Stimulated activated naive CD4-positive, alpha-beta T cell treated with Interleukin-2 at 50 U/mL for 16 hours (primary cell): ENCODE measurements at regions not wholly inside any gene's neighbourhood (a gene's known extent, or its start where the extent isn't known, plus 50 kb on each side); places are given as distances from the start of the nearest gene placed in this dataset.
"Not testable (repeated sequence)": the region's sequence is repeated elsewhere in the genome, so short reads cannot be mapped to it uniquely, and the experiment has no call there.

Experiments
- DNase-seq: peaks from one replicate; lab custom pipeline; 2025; lab: John Stamatoyannopoulos, UW

GRCh38 chr13:76014406-76015318 lies 378.5 kb downstream of the LMO7 start:
- DNase-seq: no peak

- no peak for DNase-seq
These were observed 376.1 kb downstream of the LMO7 start for GRCh38 chr13:76012091-76012721.

- no peak for DNase-seq
These were observed 373.2 kb downstream of the LMO7 start for GRCh38 chr13:76009267-76009890.

GRCh38 chr13:76004416-76004815 lies 368.3 kb downstream of the LMO7 start:
- no peak for DNase-seq

GRCh38 chr13:76000131-76000530 lies 364.0 kb downstream of the LMO7 start:
- no peak for DNase-seq

- no peak for DNase-seq
These were observed 360.5 kb downstream of the LMO7 start for GRCh38 chr13:75996582-75996981.

- DNase-seq: no peak
These were observed 359.8 kb downstream of the LMO7 start for GRCh38 chr13:75995966-75996365.

- no peak for DNase-seq
These were observed 357.7 kb downstream of the LMO7 start for GRCh38 chr13:75993823-75994222.

GRCh38 chr13:75993241-75993640 lies 357.1 kb downstream of the LMO7 start:
- DNase-seq: no peak

- no peak for DNase-seq
These were observed 350.7 kb downstream of the LMO7 start for GRCh38 chr13:75986818-75987217.

- no peak for DNase-seq
These were observed 349.0 kb downstream of the LMO7 start for GRCh38 chr13:75985132-75985531.

- DNase-seq: no peak
These were observed 342.7 kb downstream of the LMO7 start for GRCh38 chr13:75978818-75979217.

GRCh38 chr13:75968103-75968838 lies 332.1 kb downstream of the LMO7 start:
- DNase-seq: no peak

- DNase-seq: no peak
These were observed 327.2 kb downstream of the LMO7 start for GRCh38 chr13:75963302-75963701.

GRCh38 chr13:75961911-75962310 lies 325.8 kb downstream of the LMO7 start:
- no peak for DNase-seq

- no peak for DNase-seq
These were observed 324.4 kb downstream of the LMO7 start for GRCh38 chr13:75960538-75960994.

- DNase-seq: no peak
These were observed 323.8 kb downstream of the LMO7 start for GRCh38 chr13:75959861-75960481.

GRCh38 chr13:75953589-75953988 lies 317.5 kb downstream of the LMO7 start:
- not testable (repeated sequence) for DNase-seq

GRCh38 chr13:75947448-75947847 lies 311.3 kb downstream of the LMO7 start:
- no peak for DNase-seq

GRCh38 chr13:75946536-75947284 lies 310.6 kb downstream of the LMO7 start:
- no peak for DNase-seq
